ENCODE measurements at regions not wholly inside any gene's neighbourhood (a gene's known extent, or its start where the extent isn't known, plus 50 kb on each side); places are given as distances from the start of the nearest gene placed in this dataset.

- TF ChIP-seq CTCF (IDR thresholded peaks at IDR 0.05): no peak
- no peak for TF ChIP-seq ZFX (IDR thresholded peaks at IDR 0.05; ENCODE audit: borderline replicate concordance)
Measured at GRCh38 chr22:49403102-49403501, 424.6 kb downstream of the BRD1 start.
